ENCODE measurements at regions not wholly inside any gene's neighbourhood (a gene's known extent, or its start where the extent isn't known, plus 50 kb on each side); places are given as distances from the start of the nearest gene placed in this dataset.

DNA sequence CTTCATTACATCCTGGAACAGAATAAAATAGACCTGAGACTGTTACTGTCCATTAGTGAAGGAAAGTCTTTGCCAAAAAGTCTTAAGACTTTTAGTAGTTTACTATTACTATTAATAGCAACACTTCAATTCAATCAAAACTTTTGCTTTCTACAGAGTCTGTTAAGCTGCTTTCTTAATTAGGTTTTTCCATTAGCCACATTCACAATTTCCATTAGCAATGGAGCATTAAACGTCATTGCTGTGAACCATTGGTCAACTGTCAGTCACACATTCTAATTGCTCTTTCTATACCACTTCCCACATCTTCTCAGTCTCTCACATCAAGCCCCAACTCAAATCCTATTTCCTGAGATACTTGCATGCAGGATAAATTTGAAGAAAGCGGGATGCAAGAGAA is 736.6 kb upstream of the SORCS1 start:
- no peak overlapping the region for H3K4me3 ChIP-seq (ENCODE audit: low read depth in 2 of 2, low read length in 2 of 2)
- TF ChIP-seq POLR2AphosphoS5 (IDR thresholded peaks at IDR 0.05; ENCODE audit: low read depth, low read length), result no peak
- TF ChIP-seq SIN3A (IDR thresholded peaks at IDR 0.05; ENCODE audit: borderline replicate concordance, insufficient read depth, low read depth, low read length), result no peak
- TF ChIP-seq, protein P1, sequence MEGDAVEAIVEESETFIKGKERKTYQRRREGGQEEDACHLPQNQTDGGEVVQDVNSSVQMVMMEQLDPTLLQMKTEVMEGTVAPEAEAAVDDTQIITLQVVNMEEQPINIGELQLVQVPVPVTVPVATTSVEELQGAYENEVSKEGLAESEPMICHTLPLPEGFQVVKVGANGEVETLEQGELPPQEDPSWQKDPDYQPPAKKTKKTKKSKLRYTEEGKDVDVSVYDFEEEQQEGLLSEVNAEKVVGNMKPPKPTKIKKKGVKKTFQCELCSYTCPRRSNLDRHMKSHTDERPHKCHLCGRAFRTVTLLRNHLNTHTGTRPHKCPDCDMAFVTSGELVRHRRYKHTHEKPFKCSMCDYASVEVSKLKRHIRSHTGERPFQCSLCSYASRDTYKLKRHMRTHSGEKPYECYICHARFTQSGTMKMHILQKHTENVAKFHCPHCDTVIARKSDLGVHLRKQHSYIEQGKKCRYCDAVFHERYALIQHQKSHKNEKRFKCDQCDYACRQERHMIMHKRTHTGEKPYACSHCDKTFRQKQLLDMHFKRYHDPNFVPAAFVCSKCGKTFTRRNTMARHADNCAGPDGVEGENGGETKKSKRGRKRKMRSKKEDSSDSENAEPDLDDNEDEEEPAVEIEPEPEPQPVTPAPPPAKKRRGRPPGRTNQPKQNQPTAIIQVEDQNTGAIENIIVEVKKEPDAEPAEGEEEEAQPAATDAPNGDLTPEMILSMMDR (IDR thresholded peaks at IDR 0.05), result no peak
- no peak for TF ChIP-seq TCF7L2 (IDR thresholded peaks at IDR 0.05; ENCODE audit: low read depth, low read length)
- TF ChIP-seq, protein P2, sequence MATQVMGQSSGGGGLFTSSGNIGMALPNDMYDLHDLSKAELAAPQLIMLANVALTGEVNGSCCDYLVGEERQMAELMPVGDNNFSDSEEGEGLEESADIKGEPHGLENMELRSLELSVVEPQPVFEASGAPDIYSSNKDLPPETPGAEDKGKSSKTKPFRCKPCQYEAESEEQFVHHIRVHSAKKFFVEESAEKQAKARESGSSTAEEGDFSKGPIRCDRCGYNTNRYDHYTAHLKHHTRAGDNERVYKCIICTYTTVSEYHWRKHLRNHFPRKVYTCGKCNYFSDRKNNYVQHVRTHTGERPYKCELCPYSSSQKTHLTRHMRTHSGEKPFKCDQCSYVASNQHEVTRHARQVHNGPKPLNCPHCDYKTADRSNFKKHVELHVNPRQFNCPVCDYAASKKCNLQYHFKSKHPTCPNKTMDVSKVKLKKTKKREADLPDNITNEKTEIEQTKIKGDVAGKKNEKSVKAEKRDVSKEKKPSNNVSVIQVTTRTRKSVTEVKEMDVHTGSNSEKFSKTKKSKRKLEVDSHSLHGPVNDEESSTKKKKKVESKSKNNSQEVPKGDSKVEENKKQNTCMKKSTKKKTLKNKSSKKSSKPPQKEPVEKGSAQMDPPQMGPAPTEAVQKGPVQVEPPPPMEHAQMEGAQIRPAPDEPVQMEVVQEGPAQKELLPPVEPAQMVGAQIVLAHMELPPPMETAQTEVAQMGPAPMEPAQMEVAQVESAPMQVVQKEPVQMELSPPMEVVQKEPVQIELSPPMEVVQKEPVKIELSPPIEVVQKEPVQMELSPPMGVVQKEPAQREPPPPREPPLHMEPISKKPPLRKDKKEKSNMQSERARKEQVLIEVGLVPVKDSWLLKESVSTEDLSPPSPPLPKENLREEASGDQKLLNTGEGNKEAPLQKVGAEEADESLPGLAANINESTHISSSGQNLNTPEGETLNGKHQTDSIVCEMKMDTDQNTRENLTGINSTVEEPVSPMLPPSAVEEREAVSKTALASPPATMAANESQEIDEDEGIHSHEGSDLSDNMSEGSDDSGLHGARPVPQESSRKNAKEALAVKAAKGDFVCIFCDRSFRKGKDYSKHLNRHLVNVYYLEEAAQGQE (IDR thresholded peaks at IDR 0.05; ENCODE audit: insufficient read depth in 1 of 2, low read depth in 2 of 2, low read length in 1 of 2), result no peak
- no peak for DNase-seq (ENCODE audit: low read depth, low spot score)
- BruUV-seq (replicated peaks), result no TSS peak
- POLR2A ChIA-PET, result no interaction called here
- no peaks in the 10 kb centered on the region for H3K36me3 ChIP-seq (ENCODE audit: control insufficient read depth, insufficient read depth, low read length)
- H3K9me3 ChIP-seq (ENCODE audit: control insufficient read depth, insufficient read depth, low read depth, low read length), result no peaks in the 10 kb centered on the region
- in situ Hi-C loops (cut with HindIII; ENCODE audit: low pct_unique_long_range_greater_than_20kb, low sequenced_read_pairs), result no loop called here
- no peaks in the 10 kb centered on the region for H3K27me3 ChIP-seq (ENCODE audit: control insufficient read depth, insufficient read depth, low read length)
- no peak overlapping the region for H3K27ac ChIP-seq (ENCODE audit: low read length)
- CTCF ChIA-PET, result no interaction called here
- no peaks in the 10 kb centered on the region for H3K4me1 ChIP-seq (ENCODE audit: control insufficient read depth, insufficient read depth, low read length)
- intact Hi-C loops (cut with micrococcal nuclease; ENCODE audit: unreplicated experiment), result no loop called here
- ATAC-seq, result no peak

DNA sequence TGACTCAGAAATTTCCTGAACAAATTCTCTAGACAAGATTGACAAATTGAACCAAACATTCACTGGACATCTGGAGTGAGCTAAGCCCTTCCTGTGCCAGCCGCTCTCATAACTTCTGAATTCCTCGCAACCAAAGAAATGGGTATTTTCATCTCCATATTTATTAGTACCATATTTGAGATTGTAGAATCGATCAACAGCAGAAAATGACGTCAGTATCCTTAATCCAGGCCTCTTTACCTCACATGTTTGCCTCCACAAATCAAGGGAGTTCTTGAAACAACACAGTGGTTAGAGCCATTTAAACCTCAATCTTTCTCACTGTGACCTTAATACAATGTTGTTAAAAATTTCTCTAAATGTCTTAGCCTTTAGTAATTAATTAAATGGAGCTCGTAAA is 735.6 kb upstream of the SORCS1 start:
- POLR2A ChIA-PET, result no interaction called here
- no peaks in the 10 kb centered on the region for H3K4me1 ChIP-seq (ENCODE audit: control insufficient read depth, insufficient read depth, low read length)
- in situ Hi-C loops (cut with HindIII; ENCODE audit: low pct_unique_long_range_greater_than_20kb, low sequenced_read_pairs), result no loop called here
- no peaks in the 10 kb centered on the region for H3K27me3 ChIP-seq (ENCODE audit: control insufficient read depth, insufficient read depth, low read length)
- CTCF ChIA-PET, result no interaction called here
- intact Hi-C loops (cut with micrococcal nuclease; ENCODE audit: unreplicated experiment), result no loop called here
- no peaks in the 10 kb centered on the region for H3K9me3 ChIP-seq (ENCODE audit: control insufficient read depth, insufficient read depth, low read depth, low read length)
- no peak overlapping the region for H3K4me3 ChIP-seq (ENCODE audit: low read depth in 2 of 2, low read length in 2 of 2)
- DNase-seq (ENCODE audit: low read depth, low spot score) (no peak), ATAC-seq (no peak)
- H3K27ac ChIP-seq (ENCODE audit: low read length), result no peak overlapping the region
- no peaks in the 10 kb centered on the region for H3K36me3 ChIP-seq (ENCODE audit: control insufficient read depth, insufficient read depth, low read length)
- no peak for TF ChIP-seq SIN3A (IDR thresholded peaks at IDR 0.05; ENCODE audit: borderline replicate concordance, insufficient read depth, low read depth, low read length)
- TF ChIP-seq, protein P1 (IDR thresholded peaks at IDR 0.05), result no peak
- no peak for TF ChIP-seq POLR2AphosphoS5 (IDR thresholded peaks at IDR 0.05; ENCODE audit: low read depth, low read length)
- TF ChIP-seq TCF7L2 (IDR thresholded peaks at IDR 0.05; ENCODE audit: low read depth, low read length), result no peak
- TF ChIP-seq, protein P2 (IDR thresholded peaks at IDR 0.05; ENCODE audit: insufficient read depth in 1 of 2, low read depth in 2 of 2, low read length in 1 of 2), result no peak
- no TSS peak for BruUV-seq (replicated peaks)

All from Panc1 (cell line).